Activated CD8-positive, alpha-beta memory T cell treated with anti-CD3 and anti-CD28 coated beads for 48 hours (primary cell): ENCODE measurements at regions not wholly inside any gene's neighbourhood (a gene's known extent, or its start where the extent isn't known, plus 50 kb on each side); places are given as distances from the start of the nearest gene placed in this dataset.

Source experiments
- DNase-seq, 3 experiments: peaks; one replicate each; pipeline ENCODE4 v3.0.0-alpha.2; 2020; ENCODE audit warnings: low read depth in 2 of 3, low spot score in 2 of 3

DNA sequence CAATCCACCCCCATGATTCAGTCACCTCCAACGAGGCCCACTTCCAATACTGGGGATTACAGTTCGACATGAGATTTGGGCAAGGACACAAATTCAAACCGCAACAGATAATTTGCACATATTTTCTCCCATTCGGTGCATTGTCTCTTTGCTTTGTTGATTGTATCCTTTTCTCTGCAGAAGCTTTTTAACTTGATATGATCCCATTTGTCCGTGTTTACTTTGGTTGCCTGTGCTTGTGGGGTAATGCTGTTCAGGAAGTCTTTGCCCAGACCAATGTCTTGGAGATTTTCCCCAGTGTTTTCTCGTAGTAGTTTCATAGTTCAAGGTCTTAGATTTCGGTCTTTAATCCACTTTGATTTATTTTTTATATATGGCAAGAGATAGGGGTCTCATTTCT lies 330.8 kb upstream of the SPRY2 start:
- DNase-seq: no peak

DNA sequence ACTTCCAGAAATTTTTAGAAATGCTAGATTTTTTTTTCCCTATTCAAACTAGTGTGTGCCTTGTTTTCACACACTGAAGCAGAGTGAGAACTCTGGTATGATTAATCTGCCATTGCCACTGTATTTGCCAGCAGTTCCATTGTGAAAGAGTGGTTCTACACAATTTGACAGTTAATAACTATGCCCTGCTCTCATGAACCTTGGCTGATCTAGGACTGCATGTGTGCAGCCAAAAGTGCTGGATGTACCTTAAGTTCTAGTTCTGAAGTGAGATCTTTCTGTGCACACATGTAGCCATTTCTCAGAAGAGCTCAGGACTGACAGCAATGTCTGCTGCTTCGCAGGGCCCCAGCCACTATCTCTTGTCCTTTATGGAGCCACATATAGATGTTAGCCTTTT lies 328.2 kb upstream of the SPRY2 start:
- no peak for DNase-seq

DNA sequence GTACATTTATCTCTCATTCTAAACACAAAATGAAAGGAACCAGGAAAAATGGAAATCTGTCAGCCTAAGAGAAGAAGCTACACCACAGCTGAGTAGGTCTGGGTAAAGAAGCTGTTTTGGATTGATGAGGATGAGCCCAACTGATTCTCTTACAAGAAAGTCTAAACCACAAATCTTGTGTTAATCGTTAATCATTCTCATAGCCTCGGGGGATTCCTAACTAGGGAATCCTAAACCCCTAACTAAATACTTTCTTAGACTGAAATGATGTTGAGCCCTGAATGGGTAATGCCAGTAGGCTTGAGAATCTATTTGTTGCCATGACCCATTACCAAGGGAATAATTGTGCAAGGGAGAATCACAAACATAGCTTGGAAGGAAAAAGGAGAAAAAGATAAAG lies 327.5 kb upstream of the SPRY2 start:
- no peak for DNase-seq

DNA sequence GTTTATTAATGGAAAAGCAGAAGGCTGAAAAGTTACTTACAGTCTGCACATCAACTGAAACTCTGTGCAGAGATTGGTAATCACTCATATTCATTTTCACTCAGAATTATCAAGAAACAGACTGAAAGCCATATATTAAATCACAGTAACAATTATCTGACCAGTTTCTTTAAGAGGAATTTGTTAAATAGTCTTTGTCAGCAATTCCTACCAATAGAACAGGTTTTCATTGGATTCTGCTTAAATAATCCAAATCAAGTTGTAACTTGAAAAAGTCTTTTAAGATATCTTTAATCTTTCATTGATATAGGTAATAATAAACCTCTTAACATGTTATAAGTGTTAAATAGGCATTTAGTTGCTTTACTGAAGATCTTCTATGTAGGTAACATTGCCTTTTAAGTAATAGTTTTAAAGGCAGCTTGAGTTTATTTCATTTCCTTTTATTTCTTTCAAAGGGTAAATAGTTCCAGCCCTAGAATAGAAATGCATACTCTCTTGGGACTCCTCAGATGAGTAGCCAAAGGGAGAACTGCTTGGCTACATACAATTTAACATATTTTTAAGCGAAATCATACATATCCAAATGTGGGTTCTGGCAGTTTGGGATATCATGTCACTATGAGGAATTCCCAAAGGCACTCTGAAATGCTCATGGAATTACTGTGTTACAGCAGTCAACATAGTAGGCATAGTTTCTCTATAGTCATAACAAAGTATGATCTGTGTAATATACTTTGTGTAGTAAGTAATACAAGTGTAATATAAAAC lies 326.0 kb upstream of the SPRY2 start:
- no peak for DNase-seq

DNA sequence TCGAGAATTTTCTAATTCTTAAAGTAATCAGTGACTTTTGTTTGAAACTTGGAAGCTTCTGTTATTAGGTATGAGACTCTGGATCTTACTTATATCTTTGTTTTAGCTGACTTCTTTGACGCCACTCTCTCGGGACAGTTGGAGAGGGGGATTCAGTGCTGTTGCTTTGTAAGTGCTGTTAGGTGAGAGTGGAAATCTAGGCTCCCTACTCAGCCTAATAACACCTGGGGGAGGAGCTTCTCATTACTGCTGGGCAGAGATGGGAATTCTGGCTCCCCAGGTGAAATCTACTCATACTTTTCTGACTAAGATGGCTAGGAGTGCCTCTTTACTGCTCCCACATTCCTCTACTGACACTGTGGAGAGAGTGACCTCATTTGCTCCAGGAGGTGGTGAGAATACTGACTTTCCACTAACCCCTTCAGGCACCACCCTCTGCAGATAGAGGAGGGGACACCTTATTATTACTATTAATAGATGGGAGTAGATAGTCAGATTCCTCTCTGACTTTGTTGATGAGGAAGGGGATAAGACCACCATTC lies 324.9 kb upstream of the SPRY2 start:
- no peak for DNase-seq

DNA sequence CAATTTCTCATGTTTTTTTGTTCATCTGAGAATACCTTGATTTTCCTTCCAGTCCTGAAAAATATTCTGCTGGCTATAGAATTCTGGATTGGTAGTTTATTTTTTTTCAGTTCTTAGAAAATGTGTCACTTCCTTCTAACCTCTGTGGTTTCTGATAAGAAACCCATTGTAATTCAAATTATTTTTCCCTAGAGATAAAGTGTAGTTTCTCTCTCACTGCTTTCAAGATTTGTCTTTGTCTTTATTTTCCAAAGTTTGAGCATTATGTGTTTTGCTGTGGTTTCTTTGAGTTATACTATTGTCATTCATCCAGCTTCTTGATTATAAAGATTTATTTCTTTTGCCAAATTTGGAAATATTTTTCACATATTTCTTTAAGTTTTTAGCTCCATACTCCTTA lies 324.0 kb upstream of the SPRY2 start:
- no peak for DNase-seq

DNA sequence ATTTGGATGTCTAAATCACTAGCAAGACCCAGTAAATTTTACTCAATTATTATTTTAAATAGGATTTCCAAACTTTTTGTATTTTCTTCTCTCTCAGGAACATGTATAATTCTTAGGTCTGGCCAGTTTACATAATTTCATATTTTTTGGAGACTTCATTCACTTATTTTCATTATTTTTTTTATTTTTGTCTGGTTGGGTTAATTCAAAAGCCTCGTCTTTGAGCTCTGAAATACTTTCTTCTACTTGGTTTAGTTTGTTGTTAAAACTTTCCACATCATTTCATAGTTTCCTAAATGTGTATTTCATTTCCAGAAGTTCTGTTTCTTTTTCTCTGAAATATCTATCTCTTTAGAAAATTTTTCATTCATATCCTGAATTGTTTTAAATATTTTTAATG lies 322.9 kb upstream of the SPRY2 start:
- no peak for DNase-seq

DNA sequence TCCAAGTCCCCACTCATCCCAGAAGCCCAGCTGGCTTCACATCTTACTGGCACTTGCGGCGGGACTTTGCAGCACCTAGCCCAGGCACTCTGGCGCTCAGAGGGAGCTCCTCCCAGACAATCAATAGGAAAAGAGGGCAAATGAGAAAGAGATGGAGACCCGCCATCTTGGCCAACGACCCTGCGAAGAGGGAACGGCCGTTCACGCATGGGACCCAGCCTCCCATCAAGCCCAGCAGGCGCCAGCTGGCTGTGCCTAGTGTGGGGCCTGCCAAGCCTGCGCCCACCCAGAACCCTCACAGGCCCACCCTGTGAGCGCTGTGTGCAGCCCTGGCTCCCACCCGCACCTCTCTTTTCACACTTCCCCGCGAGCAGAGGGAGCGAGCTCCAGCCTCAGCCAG lies 317.8 kb upstream of the SPRY2 start:
- DNase-seq: no peak

DNA sequence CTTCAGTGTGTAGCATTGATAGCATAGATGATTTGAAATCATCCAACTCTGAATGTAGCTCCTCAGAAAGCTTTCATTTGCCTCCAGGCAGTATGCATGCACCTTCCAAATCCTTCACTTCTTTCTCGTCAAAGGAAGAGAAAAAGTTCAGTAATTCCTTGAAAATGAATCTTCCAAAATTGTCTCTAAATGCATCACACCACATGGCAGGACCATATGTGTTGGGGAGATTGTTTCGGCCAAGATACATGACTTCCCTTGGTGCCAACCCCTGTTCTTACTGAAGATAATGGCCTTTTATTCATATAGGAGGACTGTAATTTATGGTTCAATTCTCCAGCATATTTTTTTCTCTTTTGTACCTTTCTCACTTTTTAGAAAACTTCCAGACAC lies 315.6 kb upstream of the SPRY2 start:
- no peak for DNase-seq

DNA sequence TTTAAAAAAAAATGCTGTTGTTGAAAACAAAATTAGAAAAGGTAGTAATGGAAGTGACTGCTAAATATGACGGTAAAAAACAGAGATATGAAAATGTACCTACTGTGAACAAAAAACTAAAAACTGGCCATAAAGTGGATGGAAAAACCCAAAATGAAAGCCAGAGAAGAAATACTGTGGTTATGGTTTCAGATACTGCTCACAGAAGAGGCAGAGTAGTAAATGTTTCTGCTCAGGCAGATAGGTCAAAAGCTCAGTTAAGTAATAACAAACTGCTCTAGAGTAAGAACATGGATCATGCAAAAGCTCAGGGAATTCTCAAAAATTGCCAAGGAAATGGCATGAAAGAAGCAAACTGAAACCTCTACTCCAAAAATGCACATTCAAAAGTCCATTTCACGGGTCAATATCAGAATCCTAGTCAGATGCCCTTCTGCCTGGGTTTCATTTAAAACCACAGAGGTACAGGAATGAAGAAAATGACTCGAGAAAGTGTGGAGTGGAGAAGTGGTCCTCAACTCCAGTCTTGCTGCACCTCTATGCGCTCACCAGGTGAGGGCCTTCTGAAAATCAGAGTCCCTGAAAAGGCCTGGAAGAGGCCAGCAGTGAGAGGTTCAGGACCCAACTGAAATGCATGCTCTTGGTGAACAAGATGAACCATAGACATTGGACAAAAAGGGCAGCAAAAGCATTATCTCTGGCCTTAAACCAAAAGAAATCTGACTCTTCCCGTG lies 315.0 kb upstream of the SPRY2 start:
- no peak for DNase-seq

DNA sequence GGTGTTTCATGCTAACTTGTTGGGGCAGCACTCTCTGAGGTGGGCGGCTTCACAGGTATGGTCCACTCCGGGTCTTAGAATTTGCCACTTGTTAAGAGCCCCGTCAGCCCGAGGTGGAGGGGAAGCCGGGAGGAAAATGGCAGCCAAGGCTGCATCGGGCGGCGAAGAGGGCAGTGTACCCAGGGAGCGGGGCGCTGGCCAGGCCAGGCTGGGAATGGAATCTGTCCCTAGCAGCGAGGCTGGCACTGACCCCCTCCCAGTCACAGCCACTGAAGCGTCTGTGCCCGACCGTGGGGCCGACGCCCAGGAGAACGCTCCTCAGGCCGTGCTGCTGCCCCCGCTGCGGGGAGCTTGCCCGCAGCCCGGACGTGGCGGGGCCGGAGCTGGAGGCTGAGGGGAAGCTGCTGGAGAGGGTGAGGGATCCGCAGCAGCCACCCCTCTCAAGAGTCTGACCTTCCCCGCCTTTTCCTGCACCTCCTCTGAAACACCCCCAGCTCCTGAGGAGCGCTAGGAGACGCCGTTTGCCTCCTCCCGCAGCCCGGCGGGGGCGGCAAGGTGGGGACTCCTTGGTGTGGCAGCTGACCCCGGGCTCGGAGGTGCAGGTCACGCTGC lies 313.8 kb upstream of the SPRY2 start:
- DNase-seq: no peak

DNA sequence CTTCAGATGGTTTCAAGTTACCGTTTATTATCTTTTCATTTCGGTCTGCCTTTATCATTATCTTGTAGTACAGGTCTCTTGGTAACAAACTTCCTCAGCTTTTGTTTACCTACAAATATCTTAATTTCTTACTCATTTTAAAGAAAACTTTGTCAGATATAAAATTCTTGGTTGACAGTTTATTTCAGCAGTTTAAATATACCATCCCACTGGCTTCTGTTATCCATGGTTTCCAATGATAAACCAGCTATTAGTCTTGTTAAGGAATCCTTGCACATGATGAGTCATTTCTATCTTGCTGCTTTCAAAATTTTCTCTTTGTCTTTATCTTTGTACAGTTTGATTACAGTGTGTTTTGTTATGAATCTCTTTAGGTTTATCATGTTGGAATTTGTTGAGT lies 308.3 kb upstream of the SPRY2 start:
- no peak for DNase-seq

DNA sequence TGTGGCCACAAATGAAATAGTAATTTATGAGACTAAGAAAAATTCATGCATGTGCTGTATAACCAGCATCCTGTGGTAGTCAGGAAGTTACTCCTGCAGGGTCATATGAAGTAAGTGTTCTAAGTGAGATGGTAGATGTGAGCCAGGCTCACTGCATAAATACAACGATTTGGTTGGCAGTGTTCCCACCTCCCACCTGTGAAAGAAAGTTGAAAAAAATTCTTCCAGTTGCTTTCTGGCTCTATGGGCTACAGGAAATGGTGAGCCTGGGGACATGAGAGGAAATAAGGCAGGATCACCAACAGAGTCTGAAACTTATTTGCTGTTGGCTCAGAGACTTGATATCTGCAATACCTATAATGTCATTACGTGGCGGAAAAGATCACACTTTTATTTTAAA lies 301.7 kb upstream of the SPRY2 start:
- DNase-seq: no peak

DNA sequence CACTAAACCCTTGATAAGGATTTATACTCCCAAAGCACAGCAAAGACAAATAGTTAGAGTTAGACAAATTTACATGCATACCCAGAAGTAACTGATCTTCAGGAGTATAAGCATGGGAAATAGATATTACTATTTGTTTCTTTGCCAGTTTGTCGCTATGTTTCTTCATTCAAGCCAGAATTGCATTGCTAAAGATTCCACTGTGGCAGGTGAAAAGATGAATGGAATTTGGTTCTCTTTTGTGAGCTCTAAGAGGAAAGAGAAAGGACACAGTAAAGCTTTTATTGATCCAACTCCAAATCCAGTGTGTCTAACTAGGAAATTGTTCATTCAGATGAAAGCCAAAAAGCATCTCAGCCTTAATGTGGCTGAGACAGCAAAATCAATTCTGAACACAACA lies 292.3 kb upstream of the SPRY2 start:
- no peak for DNase-seq

DNA sequence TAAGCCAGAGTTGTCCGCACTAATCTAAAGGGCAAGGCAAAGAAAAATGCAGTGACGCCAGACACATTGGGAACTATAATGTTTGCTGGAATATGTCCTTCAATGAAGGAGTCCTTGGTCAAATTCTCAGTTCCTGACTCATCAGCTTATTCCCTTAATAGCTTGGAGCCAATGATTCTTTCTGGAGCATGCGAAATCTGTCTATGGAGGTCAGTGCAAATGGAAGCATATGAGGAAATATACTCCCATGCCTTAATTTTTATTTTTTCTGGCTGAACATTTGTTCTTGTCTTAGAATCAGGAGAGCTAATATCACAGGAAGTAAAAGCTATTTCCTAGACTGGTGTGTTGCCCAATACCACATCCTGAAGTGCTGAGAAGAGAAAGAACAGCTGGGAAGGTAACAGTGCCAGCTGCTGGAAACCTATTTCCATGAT lies 289.8 kb upstream of the SPRY2 start:
- no peak for DNase-seq

DNA sequence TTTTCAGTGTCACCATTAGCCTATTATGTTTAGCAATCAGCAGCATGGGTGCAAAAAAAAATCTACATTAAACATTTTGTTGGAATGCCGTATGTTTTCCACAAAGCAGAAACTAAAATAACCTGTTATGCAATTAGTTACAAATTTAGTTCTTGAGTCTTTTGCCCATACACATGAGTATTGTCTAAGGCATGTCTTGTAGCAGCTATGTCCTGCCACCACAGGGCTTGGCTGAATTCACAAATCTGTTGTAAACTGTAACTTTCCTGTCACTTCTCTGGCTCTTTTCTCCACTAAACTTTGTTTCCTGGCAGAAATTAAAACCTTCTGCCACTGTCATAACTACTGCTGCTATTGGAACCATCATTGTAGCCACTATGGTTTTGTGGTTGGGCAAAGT lies 277.9 kb upstream of the SPRY2 start:
- no peak for DNase-seq

DNA sequence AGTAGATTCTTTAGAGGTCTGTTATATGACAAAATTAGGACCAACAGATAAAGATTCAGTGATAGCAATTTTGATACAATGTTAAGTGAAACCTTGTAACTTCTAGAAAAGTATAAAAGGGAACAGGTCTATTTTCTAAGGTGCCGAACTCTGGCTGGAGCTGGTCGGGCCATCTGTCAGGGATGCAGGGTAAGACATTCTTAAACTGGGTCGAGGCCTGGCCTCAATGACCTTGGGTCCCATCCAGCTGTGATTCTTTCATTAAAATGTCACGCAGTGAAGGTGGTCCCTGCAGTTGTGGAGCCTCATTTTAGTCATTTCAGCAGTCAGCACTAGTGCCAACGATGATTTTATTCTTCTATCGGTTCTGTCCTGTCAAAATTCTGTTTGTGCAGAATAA lies 271.9 kb upstream of the SPRY2 start:
- DNase-seq: no peak

DNA sequence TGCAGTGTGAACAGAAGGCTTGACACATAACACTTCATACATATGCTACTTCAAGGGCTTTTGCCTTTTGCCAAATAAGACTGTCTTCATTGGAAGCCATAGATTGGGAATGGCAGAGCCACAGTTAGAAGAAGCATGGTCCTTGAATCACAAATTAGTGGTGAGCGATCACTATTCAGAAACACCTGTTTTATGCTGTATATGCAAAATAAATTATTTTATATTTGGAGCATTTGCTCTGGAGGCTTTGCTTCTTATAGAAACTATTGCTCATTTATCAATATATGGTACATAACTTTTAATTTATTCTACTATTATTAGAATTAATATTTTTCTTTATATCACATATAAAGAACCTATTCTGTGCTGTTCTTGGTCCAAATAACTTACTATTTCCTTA lies 270.4 kb upstream of the SPRY2 start:
- no peak for DNase-seq

DNA sequence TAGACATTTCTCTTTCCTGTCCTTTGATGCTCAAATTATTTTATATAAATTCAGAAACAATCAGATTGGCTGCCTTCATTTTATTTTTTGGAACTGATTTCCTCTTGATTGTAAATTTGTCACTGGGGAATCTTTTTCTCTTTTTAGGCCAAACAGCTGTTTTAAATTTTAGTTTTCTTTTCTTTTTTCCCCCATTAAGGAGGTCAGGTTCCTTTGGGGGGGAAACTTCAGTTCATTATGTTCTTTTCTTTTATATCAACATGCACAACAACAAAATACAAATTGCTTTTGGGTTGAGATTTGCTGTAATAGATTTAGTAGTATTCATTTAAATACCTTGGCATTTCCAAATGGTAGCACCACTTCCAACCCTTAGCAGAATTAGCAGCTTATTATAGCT lies 264.8 kb upstream of the SPRY2 start:
- no peak for DNase-seq

DNA sequence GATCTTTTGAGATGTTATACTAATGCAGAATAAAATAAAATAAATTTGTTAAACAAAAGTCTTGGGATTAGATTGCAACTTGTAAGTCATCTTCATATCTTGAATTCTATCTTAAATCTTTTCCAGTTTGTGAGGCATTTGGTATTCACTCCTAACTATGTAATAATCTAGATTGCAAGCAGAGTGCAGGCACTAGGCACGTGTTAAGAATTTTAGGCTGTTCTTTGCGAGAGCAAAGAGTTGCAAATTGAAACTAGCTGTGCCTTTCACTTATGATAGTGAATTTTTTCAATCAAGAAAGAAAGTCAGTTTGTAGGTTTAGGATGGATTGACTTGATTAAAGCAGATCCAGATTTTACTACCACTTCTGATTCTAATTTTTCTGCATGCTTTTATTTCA lies 264.1 kb upstream of the SPRY2 start:
- no peak for DNase-seq

DNA sequence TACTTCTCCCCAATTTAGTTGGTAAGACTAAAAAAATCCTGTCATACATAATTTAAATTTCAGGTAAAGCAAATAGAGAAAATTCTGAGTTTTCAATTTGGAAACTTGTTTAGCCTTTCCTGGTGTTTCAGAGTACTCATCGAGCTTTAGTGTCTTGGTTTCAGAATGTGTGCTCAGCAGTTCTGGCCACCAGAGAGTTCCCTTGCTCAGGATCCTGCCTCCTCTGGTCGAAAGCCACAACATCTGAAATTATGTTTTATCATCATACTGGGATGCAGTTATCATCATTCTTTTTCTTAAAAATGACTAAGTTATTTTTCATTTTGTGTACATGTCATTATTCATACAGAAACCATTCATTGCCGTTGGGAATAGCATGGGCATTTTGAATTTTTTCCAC lies 263.2 kb upstream of the SPRY2 start:
- no peak for DNase-seq

DNA sequence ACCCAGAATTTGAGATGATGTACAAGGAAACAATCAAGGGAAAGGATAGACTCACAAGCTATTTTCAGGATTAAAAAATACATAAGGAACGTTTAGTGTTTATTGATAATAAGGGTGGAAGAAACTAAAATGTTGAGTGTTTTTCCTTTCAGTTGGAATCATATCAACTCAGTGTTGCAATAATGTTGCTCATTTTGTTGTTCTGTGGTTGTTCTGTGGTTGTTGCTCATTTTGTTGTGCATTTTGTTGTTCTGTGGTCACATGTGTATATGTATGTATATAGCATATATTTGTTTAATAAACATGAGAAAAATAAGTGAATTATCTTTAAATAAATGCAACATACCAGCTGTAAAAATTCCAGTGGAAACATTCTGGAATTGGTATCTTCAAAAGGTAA lies 262.4 kb upstream of the SPRY2 start:
- no peak for DNase-seq
